MM.1S (cell line): ENCODE measurements at regions not wholly inside any gene's neighbourhood (a gene's known extent, or its start where the extent isn't known, plus 50 kb on each side); places are given as distances from the start of the nearest gene placed in this dataset.

ENCODE experiments used
- DNase-seq: peaks from one replicate; pipeline ENCODE4 v3.0.0-alpha.2; 2015
- H2AFZ ChIP-seq: fragments of 300-600 bp; sonication (generic); 2 replicates; pipeline ENCODE4 v1.6.0; 2016; ENCODE audit warnings: antibody characterized with exemption, low read length
- H3F3A ChIP-seq: fragments of 300-600 bp; sonication (generic); 2 replicates; pipeline ENCODE4 v1.6.1; 2016; ENCODE audit warnings: mild to moderate bottlenecking, antibody characterized with exemption, low read length, moderate library complexity, mixed read lengths; ENCODE audit not compliant: insufficient read depth
- H3K27ac ChIP-seq: fragments of 300-600 bp; sonication (generic); 2 replicates; pipeline ENCODE4 v1.5.1; 2016; ENCODE audit warnings: mild to moderate bottlenecking, low read length
- H3K27me3 ChIP-seq: fragments of 300-600 bp; sonication (generic); replicated peaks from 2 replicates; pipeline ENCODE4 v1.6.0; 2016; ENCODE audit warnings: low read length; ENCODE audit not compliant: insufficient read depth
- H3K36me3 ChIP-seq: fragments of 300-600 bp; sonication (generic); replicated peaks from 2 replicates; pipeline ENCODE4 v1.6.1; 2016; ENCODE audit warnings: mild to moderate bottlenecking, low read length, mixed read lengths; ENCODE audit not compliant: insufficient read depth
- H3K4me1 ChIP-seq: fragments of 300-600 bp; sonication (generic); 2 replicates; pipeline ENCODE4 v1.6.1; 2016; ENCODE audit warnings: low read length, mixed read lengths
- H3K4me2 ChIP-seq: fragments of 300-600 bp; sonication (generic); 2 replicates; pipeline ENCODE4 v1.6.0; 2016; ENCODE audit warnings: low read depth, low read length
- H3K4me3 ChIP-seq: fragments of 300-600 bp; sonication (generic); 2 replicates; pipeline ENCODE4 v1.5.1; 2016; ENCODE audit warnings: low read length, mixed read lengths
- H3K79me2 ChIP-seq: fragments of 300-600 bp; sonication (generic); 2 replicates; pipeline ENCODE4 v1.6.1; 2016; ENCODE audit warnings: mixed run types, low read length, mixed read lengths
- H3K9ac ChIP-seq: fragments of 300-600 bp; sonication (generic); 2 replicates; pipeline ENCODE4 v1.6.1; 2016; ENCODE audit warnings: low read length, mixed read lengths
- H3K9me2 ChIP-seq: fragments of 300-600 bp; sonication (generic); replicated peaks from 2 replicates; pipeline ENCODE4 v1.6.1; 2016; ENCODE audit warnings: mild to moderate bottlenecking, low read length, mixed read lengths; ENCODE audit not compliant: insufficient read depth
- H3K9me3 ChIP-seq: fragments of 300-600 bp; sonication (generic); replicated peaks from 2 replicates; pipeline ENCODE4 v1.6.1; 2016; ENCODE audit warnings: mild to moderate bottlenecking, low read length, mixed read lengths; ENCODE audit not compliant: insufficient read depth
- H4K20me1 ChIP-seq: fragments of 300-600 bp; sonication (generic); 2 replicates; pipeline ENCODE4 v1.6.1; 2016; ENCODE audit warnings: mild to moderate bottlenecking, low read length, moderate library complexity, mixed read lengths; ENCODE audit not compliant: insufficient read depth
- CTCF ChIP-seq: fragments of 300-600 bp; sonication (generic); IDR thresholded peaks from 2 replicates; pipeline ENCODE4 v1.5.1; 2016; ENCODE audit warnings: antibody characterized with exemption, low read length, mixed read lengths
- EZH2 ChIP-seq: fragments of 300-600 bp; sonication (generic); optimal IDR thresholded peaks from 2 replicates; pipeline ENCODE3; 2017; ENCODE audit warnings: low read depth, mild to moderate bottlenecking, antibody characterized with exemption, low read length, mixed read lengths
- EZH2phosphoT487 ChIP-seq: fragments of 300-600 bp; sonication (generic); IDR thresholded peaks from 2 replicates; pipeline ENCODE4 v1.6.1; 2018; ENCODE audit warnings: antibody characterized with exemption, low read length

- H3K9me3 ChIP-seq: no peaks in the 10 kb centered on the region
- no peak overlapping the region for H3K4me3 ChIP-seq
- H3F3A ChIP-seq: peaks cover 3% of the 10 kb centered on the region; the same call in 1 of the 2 replicates
- H3K27me3 ChIP-seq: no peaks in the 10 kb centered on the region
- H3K79me2 ChIP-seq: no peaks in the 10 kb centered on the region
- peaks cover 17% of the 10 kb centered on the region for H3K4me1 ChIP-seq
- no peak overlapping the region for H2AFZ ChIP-seq
- no peaks in the 10 kb centered on the region for H3K9me2 ChIP-seq
- no peaks in the 10 kb centered on the region for H4K20me1 ChIP-seq
- no peaks in the 10 kb centered on the region for H3K36me3 ChIP-seq
- no peak overlapping the region for H3K4me2 ChIP-seq
- no peak for TF ChIP-seq EZH2phosphoT487
- TF ChIP-seq CTCF: no peak
- no peak for TF ChIP-seq EZH2
- H3K9ac ChIP-seq: no peak overlapping the region
- no peak overlapping the region for H3K27ac ChIP-seq
- no peak for DNase-seq
Observed at GRCh38 chr5:125896368-125896767, 526.8 kb upstream of the GRAMD2B start.

DNA sequence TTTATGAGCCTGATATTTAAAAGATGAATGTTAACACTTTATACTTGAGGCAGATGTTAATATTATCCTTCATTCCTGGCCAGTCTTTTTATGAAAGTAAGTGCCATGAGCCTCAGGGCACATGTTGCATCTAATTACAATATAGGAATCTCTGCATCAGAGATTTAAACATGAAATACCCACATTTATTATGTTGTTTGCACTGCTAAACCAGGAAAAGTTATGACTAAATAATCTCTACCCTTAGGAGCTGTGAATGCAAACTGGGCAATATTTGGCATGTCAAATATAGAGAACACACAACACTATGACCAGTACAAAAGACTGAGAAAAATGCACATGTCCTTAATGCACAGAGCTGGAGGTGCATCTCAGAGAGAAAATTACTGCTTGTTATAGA is 526.1 kb upstream of the GRAMD2B start:
- no peak for DNase-seq
- Histone ChIP-seq H3K9ac (no peak overlapping the region), H3K9me2 (no peaks in the 10 kb centered on the region), H4K20me1 (no peaks in the 10 kb centered on the region), H3K27ac (no peak overlapping the region), H3K4me2 (no peak overlapping the region), H3K27me3 (no peaks in the 10 kb centered on the region), H3K4me1 (peaks cover 17% of the 10 kb centered on the region), H3K36me3 (no peaks in the 10 kb centered on the region), H3K9me3 (no peaks in the 10 kb centered on the region), H2AFZ (no peak overlapping the region), H3K79me2 (no peaks in the 10 kb centered on the region), H3K4me3 (no peak overlapping the region), H3F3A (peaks cover 3% of the 10 kb centered on the region; the same call in 1 of the 2 replicates)
- TF ChIP-seq CTCF (no peak), EZH2 (no peak), EZH2phosphoT487 (no peak)

GRCh38 chr5:125898851-125899405 is 524.3 kb upstream of the GRAMD2B start:
- Histone ChIP-seq H3K4me3 (no peak overlapping the region), H2AFZ (no peak overlapping the region), H3K27ac (no peak overlapping the region), H3F3A (peaks cover 3% of the 10 kb centered on the region; the same call in 1 of the 2 replicates), H3K4me2 (no peak overlapping the region), H3K4me1 (peaks cover 13% of the 10 kb centered on the region), H4K20me1 (no peaks in the 10 kb centered on the region), H3K9me3 (no peaks in the 10 kb centered on the region), H3K27me3 (no peaks in the 10 kb centered on the region), H3K9ac (no peak overlapping the region), H3K9me2 (no peaks in the 10 kb centered on the region), H3K36me3 (no peaks in the 10 kb centered on the region), H3K79me2 (no peaks in the 10 kb centered on the region)
- DNase-seq: no peak
- TF ChIP-seq CTCF (no peak), EZH2phosphoT487 (no peak), EZH2 (no peak)
